ENCODE measurements at regions not wholly inside any gene's neighbourhood (a gene's known extent, or its start where the extent isn't known, plus 50 kb on each side); places are given as distances from the start of the nearest gene placed in this dataset.

DNA sequence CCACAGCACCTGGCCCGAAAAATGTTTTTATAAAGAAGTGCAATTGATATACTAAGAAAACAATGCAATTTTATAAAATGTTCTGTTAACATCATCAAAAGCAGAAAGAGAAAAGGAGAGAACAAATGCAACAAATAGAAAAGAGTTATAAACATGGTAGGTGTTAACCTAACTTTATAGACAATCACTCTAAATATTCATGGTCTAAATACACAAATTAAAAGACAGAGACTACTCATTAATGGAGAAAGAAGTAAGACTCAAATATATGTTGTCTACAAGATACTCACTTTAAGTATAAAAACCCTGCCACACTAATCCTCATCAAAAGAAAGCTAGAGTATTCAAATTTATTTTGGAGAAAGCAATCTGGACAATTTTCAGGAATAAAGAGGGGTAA, 425.3 kb upstream of the ANKRD30A start:
- TF ChIP-seq, protein P1, sequence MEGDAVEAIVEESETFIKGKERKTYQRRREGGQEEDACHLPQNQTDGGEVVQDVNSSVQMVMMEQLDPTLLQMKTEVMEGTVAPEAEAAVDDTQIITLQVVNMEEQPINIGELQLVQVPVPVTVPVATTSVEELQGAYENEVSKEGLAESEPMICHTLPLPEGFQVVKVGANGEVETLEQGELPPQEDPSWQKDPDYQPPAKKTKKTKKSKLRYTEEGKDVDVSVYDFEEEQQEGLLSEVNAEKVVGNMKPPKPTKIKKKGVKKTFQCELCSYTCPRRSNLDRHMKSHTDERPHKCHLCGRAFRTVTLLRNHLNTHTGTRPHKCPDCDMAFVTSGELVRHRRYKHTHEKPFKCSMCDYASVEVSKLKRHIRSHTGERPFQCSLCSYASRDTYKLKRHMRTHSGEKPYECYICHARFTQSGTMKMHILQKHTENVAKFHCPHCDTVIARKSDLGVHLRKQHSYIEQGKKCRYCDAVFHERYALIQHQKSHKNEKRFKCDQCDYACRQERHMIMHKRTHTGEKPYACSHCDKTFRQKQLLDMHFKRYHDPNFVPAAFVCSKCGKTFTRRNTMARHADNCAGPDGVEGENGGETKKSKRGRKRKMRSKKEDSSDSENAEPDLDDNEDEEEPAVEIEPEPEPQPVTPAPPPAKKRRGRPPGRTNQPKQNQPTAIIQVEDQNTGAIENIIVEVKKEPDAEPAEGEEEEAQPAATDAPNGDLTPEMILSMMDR (IDR thresholded peaks at IDR 0.05 in 2 of 3, conservative IDR thresholded peaks at IDR 0.05 in 1 of 3; ENCODE audit: control insufficient read depth in 2 of 3, extremely low read depth in 1 of 3, insufficient read depth in 1 of 3, low read depth in 3 of 3, low read length in 3 of 3), result no peak
- TF ChIP-seq NR2C2 (IDR thresholded peaks at IDR 0.05; ENCODE audit: borderline replicate concordance, control insufficient read depth, insufficient read length, low read depth), result no peak
- TF ChIP-seq EGR1 (IDR thresholded peaks at IDR 0.05; ENCODE audit: borderline replicate concordance in 1 of 2, low read depth in 2 of 2, low read length in 2 of 2), result no peak
- TF ChIP-seq, protein P2, sequence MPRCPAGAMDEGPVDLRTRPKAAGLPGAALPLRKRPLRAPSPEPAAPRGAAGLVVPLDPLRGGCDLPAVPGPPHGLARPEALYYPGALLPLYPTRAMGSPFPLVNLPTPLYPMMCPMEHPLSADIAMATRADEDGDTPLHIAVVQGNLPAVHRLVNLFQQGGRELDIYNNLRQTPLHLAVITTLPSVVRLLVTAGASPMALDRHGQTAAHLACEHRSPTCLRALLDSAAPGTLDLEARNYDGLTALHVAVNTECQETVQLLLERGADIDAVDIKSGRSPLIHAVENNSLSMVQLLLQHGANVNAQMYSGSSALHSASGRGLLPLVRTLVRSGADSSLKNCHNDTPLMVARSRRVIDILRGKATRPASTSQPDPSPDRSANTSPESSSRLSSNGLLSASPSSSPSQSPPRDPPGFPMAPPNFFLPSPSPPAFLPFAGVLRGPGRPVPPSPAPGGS (IDR thresholded peaks at IDR 0.05; ENCODE audit: borderline replicate concordance, insufficient read depth, low read depth, low read length, poor library complexity, severe bottlenecking), result no peak
- TF ChIP-seq, protein P3, sequence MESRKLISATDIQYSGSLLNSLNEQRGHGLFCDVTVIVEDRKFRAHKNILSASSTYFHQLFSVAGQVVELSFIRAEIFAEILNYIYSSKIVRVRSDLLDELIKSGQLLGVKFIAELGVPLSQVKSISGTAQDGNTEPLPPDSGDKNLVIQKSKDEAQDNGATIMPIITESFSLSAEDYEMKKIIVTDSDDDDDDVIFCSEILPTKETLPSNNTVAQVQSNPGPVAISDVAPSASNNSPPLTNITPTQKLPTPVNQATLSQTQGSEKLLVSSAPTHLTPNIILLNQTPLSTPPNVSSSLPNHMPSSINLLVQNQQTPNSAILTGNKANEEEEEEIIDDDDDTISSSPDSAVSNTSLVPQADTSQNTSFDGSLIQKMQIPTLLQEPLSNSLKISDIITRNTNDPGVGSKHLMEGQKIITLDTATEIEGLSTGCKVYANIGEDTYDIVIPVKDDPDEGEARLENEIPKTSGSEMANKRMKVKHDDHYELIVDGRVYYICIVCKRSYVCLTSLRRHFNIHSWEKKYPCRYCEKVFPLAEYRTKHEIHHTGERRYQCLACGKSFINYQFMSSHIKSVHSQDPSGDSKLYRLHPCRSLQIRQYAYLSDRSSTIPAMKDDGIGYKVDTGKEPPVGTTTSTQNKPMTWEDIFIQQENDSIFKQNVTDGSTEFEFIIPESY (IDR thresholded peaks at IDR 0.05), result no peak
- TF ChIP-seq EZH2 (IDR thresholded peaks at IDR 0.05; ENCODE audit: borderline replicate concordance, control insufficient read depth, low read depth, low read length), result no peak
- TF ChIP-seq NFIC (IDR thresholded peaks at IDR 0.05; ENCODE audit: low read depth, low read length), result no peak
- TF ChIP-seq RFX5 (IDR thresholded peaks at IDR 0.05; ENCODE audit: low read depth, low read length), result no peak
- TF ChIP-seq, protein P4, sequence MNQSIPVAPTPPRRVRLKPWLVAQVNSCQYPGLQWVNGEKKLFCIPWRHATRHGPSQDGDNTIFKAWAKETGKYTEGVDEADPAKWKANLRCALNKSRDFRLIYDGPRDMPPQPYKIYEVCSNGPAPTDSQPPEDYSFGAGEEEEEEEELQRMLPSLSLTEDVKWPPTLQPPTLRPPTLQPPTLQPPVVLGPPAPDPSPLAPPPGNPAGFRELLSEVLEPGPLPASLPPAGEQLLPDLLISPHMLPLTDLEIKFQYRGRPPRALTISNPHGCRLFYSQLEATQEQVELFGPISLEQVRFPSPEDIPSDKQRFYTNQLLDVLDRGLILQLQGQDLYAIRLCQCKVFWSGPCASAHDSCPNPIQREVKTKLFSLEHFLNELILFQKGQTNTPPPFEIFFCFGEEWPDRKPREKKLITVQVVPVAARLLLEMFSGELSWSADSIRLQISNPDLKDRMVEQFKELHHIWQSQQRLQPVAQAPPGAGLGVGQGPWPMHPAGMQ (IDR thresholded peaks at IDR 0.05; ENCODE audit: borderline replicate concordance), result no peak
- TF ChIP-seq, protein P5, sequence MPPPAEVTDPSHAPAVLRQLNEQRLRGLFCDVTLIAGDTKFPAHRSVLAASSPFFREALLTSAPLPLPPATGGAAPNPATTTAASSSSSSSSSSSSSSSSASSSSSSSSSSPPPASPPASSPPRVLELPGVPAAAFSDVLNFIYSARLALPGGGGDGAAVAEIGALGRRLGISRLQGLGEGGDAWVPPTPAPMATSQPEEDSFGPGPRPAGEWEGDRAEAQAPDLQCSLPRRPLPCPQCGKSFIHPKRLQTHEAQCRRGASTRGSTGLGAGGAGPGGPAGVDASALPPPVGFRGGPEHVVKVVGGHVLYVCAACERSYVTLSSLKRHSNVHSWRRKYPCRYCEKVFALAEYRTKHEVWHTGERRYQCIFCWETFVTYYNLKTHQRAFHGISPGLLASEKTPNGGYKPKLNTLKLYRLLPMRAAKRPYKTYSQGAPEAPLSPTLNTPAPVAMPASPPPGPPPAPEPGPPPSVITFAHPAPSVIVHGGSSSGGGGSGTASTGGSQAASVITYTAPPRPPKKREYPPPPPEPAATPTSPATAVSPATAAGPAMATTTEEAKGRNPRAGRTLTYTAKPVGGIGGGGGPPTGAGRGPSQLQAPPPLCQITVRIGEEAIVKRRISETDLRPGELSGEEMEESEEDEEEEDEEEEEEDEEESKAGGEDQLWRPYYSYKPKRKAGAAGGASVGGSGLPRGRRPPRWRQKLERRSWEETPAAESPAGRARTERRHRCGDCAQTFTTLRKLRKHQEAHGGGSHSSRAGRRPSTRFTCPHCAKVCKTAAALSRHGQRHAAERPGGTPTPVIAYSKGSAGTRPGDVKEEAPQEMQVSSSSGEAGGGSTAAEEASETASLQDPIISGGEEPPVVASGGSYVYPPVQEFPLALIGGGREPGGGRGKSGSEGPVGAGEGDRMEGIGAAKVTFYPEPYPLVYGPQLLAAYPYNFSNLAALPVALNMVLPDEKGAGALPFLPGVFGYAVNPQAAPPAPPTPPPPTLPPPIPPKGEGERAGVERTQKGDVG (CRISPR knock-in tag; IDR thresholded peaks at IDR 0.05), result no peak
